CD4-positive, alpha-beta T cell (primary cell): ENCODE measurements at regions not wholly inside any gene's neighbourhood (a gene's known extent, or its start where the extent isn't known, plus 50 kb on each side); places are given as distances from the start of the nearest gene placed in this dataset.

Experiments used
- ATAC-seq: fragments of 200-7000 bp; cut with Tn5 transposase; one replicate; pipeline ENCODE4 v1.10.0; 2022; ENCODE audit warnings: mild to moderate bottlenecking; ENCODE audit not compliant: poor library complexity
- CTCF ChIA-PET: fragments of 350-600 bp; sonication (Branson Sonifier 250); formaldehyde crosslinking; loops from one replicate; lab custom pipeline; 2021; ENCODE audit warnings: antibody characterized with exemption, inconsistent platforms; lab: Charles Lee
- POLR2A ChIA-PET: fragments of 350-600 bp; sonication (Branson Sonifier 250); formaldehyde crosslinking; loops from one replicate; lab custom pipeline; 2021; ENCODE audit warnings: antibody characterized with exemption, inconsistent platforms; lab: Charles Lee
- DNase-seq, 14 experiments: peaks; one replicate each; pipeline ENCODE4 v3.0.0-alpha.2; 2013 to 2020; ENCODE audit warnings: mixed read lengths in 2 of 14
- H3K27ac ChIP-seq, 2 donors: one replicate each; pipeline versions ENCODE4 v1.5.1 to v1.7.0; 2013; ENCODE audit warnings: low read length in 2 of 2, low read depth in 1 of 2, mild to moderate bottlenecking in 1 of 2
- H3K27me3 ChIP-seq, 2 experiments: 1 replicate in 1 of 2; 2 replicates in 1 of 2; pipeline versions ENCODE4 v1.6.1 to v1.7.0; 2013; ENCODE audit warnings: low read length in 2 of 2, control low read depth in 1 of 2, mild to moderate bottlenecking in 1 of 2, moderate library complexity in 1 of 2; ENCODE audit not compliant: insufficient read depth in 2 of 2, control insufficient read depth in 1 of 2
- H3K36me3 ChIP-seq: one replicate; pipeline ENCODE4 v1.6.1; 2013; ENCODE audit warnings: low read length, control low read depth; ENCODE audit not compliant: insufficient read depth
- H3K4me1 ChIP-seq: one replicate; pipeline ENCODE4 v1.6.1; 2013; ENCODE audit warnings: low read length, control low read depth; ENCODE audit not compliant: insufficient read depth
- H3K4me3 ChIP-seq: one replicate; pipeline ENCODE4 v1.5.1; 2013; ENCODE audit warnings: mild to moderate bottlenecking, low read length, moderate library complexity
- H3K9me3 ChIP-seq, 2 experiments: 1 replicate in 1 of 2; 2 replicates in 1 of 2; pipeline versions ENCODE4 v1.6.1 to v1.7.0; 2013; ENCODE audit warnings: low read length in 2 of 2, mild to moderate bottlenecking in 2 of 2, control low read depth in 1 of 2, moderate library complexity in 1 of 2; ENCODE audit not compliant: control insufficient read depth in 1 of 2, insufficient read depth in 1 of 2
- H3K27ac Mint-ChIP-seq: one replicate; pipeline ENCODE4 v1.8.0; 2020; ENCODE audit warnings: mixed read lengths
- H3K27me3 Mint-ChIP-seq: one replicate; pipeline ENCODE4 v1.8.0; 2021; ENCODE audit warnings: mixed read lengths
- H3K36me3 Mint-ChIP-seq: one replicate; pipeline ENCODE4 v1.8.0; 2021; ENCODE audit warnings: low read depth, mixed read lengths
- H3K4me1 Mint-ChIP-seq: one replicate; pipeline ENCODE4 v1.8.0; 2021; ENCODE audit warnings: low read depth, mixed read lengths
- H3K4me3 Mint-ChIP-seq: one replicate; pipeline ENCODE4 v1.8.0; 2020; ENCODE audit warnings: mild to moderate bottlenecking, mixed read lengths
- H3K9me3 Mint-ChIP-seq: one replicate; pipeline ENCODE4 v1.8.0; 2020; ENCODE audit warnings: mixed read lengths
- CTCF ChIP-seq: fragments of 200-600 bp; IDR thresholded peaks from one replicate; pipeline ENCODE4 v1.8.0; 2022; ENCODE audit warnings: antibody characterized with exemption, mild to moderate bottlenecking
- intact Hi-C, 2 experiments: fragments of 100-400 bp; cut with DNase I in 1 of 2; cut with micrococcal nuclease in 1 of 2; formaldehyde crosslinking; loops; one replicate each; pipeline versions ENCODE4 v1.15.1 to v1.9.0; 2023 to 2025; cut with DNase I, micrococcal nuclease

- no peak overlapping the region for H3K4me3 Mint-ChIP-seq
- Histone ChIP-seq H3K4me1 (peaks cover 4% of the 10 kb centered on the region), H3K36me3 (no peaks in the 10 kb centered on the region), H3K27ac (no peak overlapping the region), H3K27me3 (no peaks in the 10 kb centered on the region), H3K9me3 (no peaks in the 10 kb centered on the region), H3K4me3 (no peak overlapping the region)
- no peak for DNase-seq
- no peak for TF ChIP-seq CTCF
- H3K4me1 Mint-ChIP-seq: peaks cover 10% of the 10 kb centered on the region
- no peaks in the 10 kb centered on the region for H3K36me3 Mint-ChIP-seq
- ChIA-PET POLR2A (no interaction called here), CTCF (no interaction called here)
- no peaks in the 10 kb centered on the region for H3K9me3 Mint-ChIP-seq
- no peak for ATAC-seq
- intact Hi-C loops: no loop called here
- H3K27me3 Mint-ChIP-seq: no peaks in the 10 kb centered on the region
- no peak overlapping the region for H3K27ac Mint-ChIP-seq
Measured at GRCh38 chr4:108398836-108399235, 221.5 kb upstream of the RPL34 start.

GRCh38 chr4:108398316-108398715 lies 222.1 kb upstream of the RPL34 start:
- Mint-ChIP-seq H3K36me3 (no peaks in the 10 kb centered on the region), H3K27me3 (no peaks in the 10 kb centered on the region), H3K4me1 (peaks cover 11% of the 10 kb centered on the region), H3K27ac (no peak overlapping the region), H3K9me3 (no peaks in the 10 kb centered on the region), H3K4me3 (no peak overlapping the region)
- POLR2A ChIA-PET: no interaction called here
- Histone ChIP-seq H3K36me3 (no peaks in the 10 kb centered on the region), H3K9me3 (no peaks in the 10 kb centered on the region), H3K4me1 (peaks cover 4% of the 10 kb centered on the region), H3K27me3 (no peaks in the 10 kb centered on the region), H3K4me3 (no peak overlapping the region), H3K27ac (no peak overlapping the region)
- no peak for TF ChIP-seq CTCF
- DNase-seq (peak in 1 of 14 experiments; percentile 13), ATAC-seq (peak; percentile 58)
- CTCF ChIA-PET: no interaction called here
- intact Hi-C loops: no loop called here

GRCh38 chr4:108397850-108398249 lies 222.5 kb upstream of the RPL34 start:
- no peak for DNase-seq
- intact Hi-C loops: no loop called here
- POLR2A ChIA-PET: no interaction called here

More at GRCh38 chr4:108397850-108398249, 222.5 kb upstream of the RPL34 start:
- no peak overlapping the region for H3K4me3 ChIP-seq
- ATAC-seq: peak; percentile 26
- no peaks in the 10 kb centered on the region for H3K36me3 Mint-ChIP-seq
- H3K27ac Mint-ChIP-seq: no peak overlapping the region
- no peak overlapping the region for H3K27ac ChIP-seq
- H3K27me3 ChIP-seq: no peaks in the 10 kb centered on the region
- peaks cover 4% of the 10 kb centered on the region for H3K4me1 ChIP-seq
- CTCF ChIA-PET: no interaction called here
- H3K4me3 Mint-ChIP-seq: no peak overlapping the region
- TF ChIP-seq CTCF: no peak
- no peaks in the 10 kb centered on the region for H3K9me3 ChIP-seq
- no peaks in the 10 kb centered on the region for H3K27me3 Mint-ChIP-seq
- peaks cover 11% of the 10 kb centered on the region for H3K4me1 Mint-ChIP-seq
- H3K36me3 ChIP-seq: no peaks in the 10 kb centered on the region
- H3K9me3 Mint-ChIP-seq: no peaks in the 10 kb centered on the region
